Endothelial cell of umbilical vein (primary cell): ENCODE measurements at regions not wholly inside any gene's neighbourhood (a gene's known extent, or its start where the extent isn't known, plus 50 kb on each side); places are given as distances from the start of the nearest gene placed in this dataset.

Source experiments
- CTCF ChIP-seq, 2 donors: IDR thresholded peaks; 1 replicate in 1 of 2; 2 replicates in 1 of 2; pipeline ENCODE4 v1.5.1; 2011; ENCODE audit warnings: low read length in 2 of 2, mild to moderate bottlenecking in 2 of 2, moderate library complexity in 2 of 2, control low read depth in 1 of 2, inconsistent platforms in 1 of 2, low read depth in 1 of 2; ENCODE audit not compliant: insufficient read depth in 1 of 2; ENCODE audit errors: extremely low read depth in 1 of 2
- EZH2 ChIP-seq: IDR thresholded peaks from 2 replicates; pipeline ENCODE4 v1.6.1; 2012; ENCODE audit warnings: borderline replicate concordance, low read depth, mild to moderate bottlenecking, moderate library complexity, low read length, inconsistent platforms; ENCODE audit not compliant: severe bottlenecking
- MAX ChIP-seq: IDR thresholded peaks from 2 replicates; pipeline ENCODE4 v1.6.1; 2011; ENCODE audit not compliant: insufficient read depth, insufficient read length

GRCh38 chr5:52707616-52708015 is 80.1 kb upstream of the ITGA1 start:
- TF ChIP-seq CTCF (IDR thresholded peaks at IDR 0.05; ENCODE audit: extremely low read depth in 1 of 2, insufficient read depth in 1 of 2, low read depth in 1 of 2, low read length in 2 of 2) (no peak), MAX (no peak), EZH2 (no peak)
